Endothelial cell of umbilical vein (primary cell): ENCODE measurements at regions not wholly inside any gene's neighbourhood (a gene's known extent, or its start where the extent isn't known, plus 50 kb on each side); places are given as distances from the start of the nearest gene placed in this dataset.

Experiments
- CTCF ChIP-seq, 2 donors: IDR thresholded peaks; 1 replicate in 1 of 2; 2 replicates in 1 of 2; pipeline ENCODE4 v1.5.1; 2011; ENCODE audit warnings: low read length in 2 of 2, mild to moderate bottlenecking in 2 of 2, moderate library complexity in 2 of 2, control low read depth in 1 of 2, inconsistent platforms in 1 of 2, low read depth in 1 of 2; ENCODE audit not compliant: insufficient read depth in 1 of 2; ENCODE audit errors: extremely low read depth in 1 of 2
- EZH2 ChIP-seq: IDR thresholded peaks from 2 replicates; pipeline ENCODE4 v1.6.1; 2012; ENCODE audit warnings: borderline replicate concordance, low read depth, mild to moderate bottlenecking, moderate library complexity, low read length, inconsistent platforms; ENCODE audit not compliant: severe bottlenecking
- MAX ChIP-seq: IDR thresholded peaks from 2 replicates; pipeline ENCODE4 v1.6.1; 2011; ENCODE audit not compliant: insufficient read depth, insufficient read length
- POLR2A ChIP-seq: IDR thresholded peaks from 2 replicates; pipeline ENCODE4 v1.6.1; 2012; ENCODE audit warnings: low read depth, mild to moderate bottlenecking, control low read depth, low read length
- POLR2AphosphoS5 ChIP-seq: IDR thresholded peaks from 2 replicates; pipeline ENCODE4 v1.6.1; 2012; ENCODE audit warnings: low read depth, mild to moderate bottlenecking, control low read depth, low read length, moderate library complexity; ENCODE audit not compliant: insufficient read depth

- TF ChIP-seq POLR2A, result no peak
- TF ChIP-seq CTCF (IDR thresholded peaks at IDR 0.05; ENCODE audit: extremely low read depth in 1 of 2, insufficient read depth in 1 of 2, low read depth in 1 of 2, low read length in 2 of 2), result no peak
- no peak for TF ChIP-seq MAX
- no peak for TF ChIP-seq EZH2
- TF ChIP-seq POLR2AphosphoS5, result no peak
Measured at GRCh38 chr17:36868777-36869176, 68.5 kb upstream of the LHX1 start.
